Prostate gland (tissue), 2 donors: ENCODE measurements at regions not wholly inside any gene's neighbourhood (a gene's known extent, or its start where the extent isn't known, plus 50 kb on each side); places are given as distances from the start of the nearest gene placed in this dataset.
"Not testable (repeated sequence)": the region's sequence is repeated elsewhere in the genome, so short reads cannot be mapped to it uniquely, and the experiment has no call there.

Experiments
- DNase-seq: peaks from one replicate; pipeline ENCODE4 v3.0.0-alpha.2; 2019; ENCODE audit warnings: low spot score
- H3K27ac ChIP-seq, 2 donors: fragments of 200-600 bp; sonication (generic); 2 replicates each; pipeline ENCODE4 v1.5.1; 2017 to 2019
- H3K27me3 ChIP-seq: fragments of 200-600 bp; sonication (generic); replicated peaks from 2 replicates; pipeline ENCODE4 v1.5.1; 2019; ENCODE audit not compliant: insufficient read depth
- H3K36me3 ChIP-seq, 2 donors: fragments of 200-600 bp; sonication (generic); 1 replicate in 1 of 2; 2 replicates in 1 of 2; pipeline versions ENCODE4 v1.5.1 to v1.8.1; 2017 to 2019
- H3K4me1 ChIP-seq: fragments of 200-600 bp; sonication (generic); replicated peaks from 2 replicates; pipeline ENCODE4 v1.5.1; 2019
- H3K4me3 ChIP-seq, 2 donors: fragments of 200-600 bp; sonication (generic); 2 replicates each; pipeline ENCODE4 v1.5.1; 2017 to 2019
- H3K9me3 ChIP-seq: fragments of 200-600 bp; sonication (generic); 2 replicates; pipeline ENCODE4 v1.5.1; 2017
- POLR2A ChIP-seq: fragments of 450-650 bp; IDR thresholded peaks from one replicate; pipeline ENCODE4 v1.6.1; 2016; ENCODE audit warnings: antibody characterized with exemption, mild to moderate bottlenecking
- POLR2AphosphoS5 ChIP-seq: sonication (generic); formaldehyde crosslinking; IDR thresholded peaks from one replicate; pipeline ENCODE4 v1.6.1; 2017; ENCODE audit warnings: antibody characterized with exemption
- WGBS: methylation state at CpG from one replicate; pipeline ENCODE4 v1.1.5; 2018; 5-methylcytosine and 5-hydroxymethylcytosine counted together
- intact Hi-C: fragments of 100-400 bp; cut with DNase I; formaldehyde crosslinking; loops from one replicate; pipeline ENCODE4 v1.14.2; 2022
- TF ChIP-seq, protein P1 (sequence below), 4 experiments: fragments of 200-600 bp in 2 of 4; fragments of 450-650 bp in 2 of 4; sonication (generic) in 2 of 4; IDR thresholded peaks; 1 replicate in 3 of 4; 2 replicates in 1 of 4; pipeline ENCODE4 v1.5.1; 2016 to 2019; ENCODE audit warnings: antibody characterized with exemption in 4 of 4, mild to moderate bottlenecking in 2 of 4, moderate library complexity in 2 of 4

DNA sequence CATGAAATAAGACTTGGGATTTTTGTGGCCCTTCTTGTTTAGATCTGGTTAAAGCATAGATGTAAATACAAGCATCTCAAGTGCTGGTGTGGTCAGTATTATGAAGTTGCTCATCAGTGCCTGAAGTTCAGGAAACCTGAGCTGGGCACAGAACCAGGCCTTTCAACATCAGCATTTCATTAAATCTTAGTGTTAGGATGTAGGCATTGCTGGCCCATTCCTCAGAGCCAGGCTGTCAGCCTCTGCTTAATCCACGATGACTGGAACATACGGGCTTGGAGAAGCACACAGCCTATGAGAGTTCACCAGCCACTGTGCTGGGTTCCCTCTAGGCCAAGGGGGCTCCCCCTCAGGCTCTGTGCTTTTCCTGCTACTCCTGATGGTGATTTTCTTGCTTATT is 270.2 kb downstream of the EN1 start:
- Histone ChIP-seq H3K27ac (no peak overlapping the region), H3K4me3 (no peak overlapping the region), H3K4me1 (no peaks in the 10 kb centered on the region), H3K9me3 (no peaks in the 10 kb centered on the region), H3K36me3 (no peaks in the 10 kb centered on the region), H3K27me3 (no peaks in the 10 kb centered on the region)
- DNase-seq, result no peak
- intact Hi-C loops, result no loop called here
- TF ChIP-seq POLR2A (no peak), POLR2AphosphoS5 (no peak)
- TF ChIP-seq, protein P1, sequence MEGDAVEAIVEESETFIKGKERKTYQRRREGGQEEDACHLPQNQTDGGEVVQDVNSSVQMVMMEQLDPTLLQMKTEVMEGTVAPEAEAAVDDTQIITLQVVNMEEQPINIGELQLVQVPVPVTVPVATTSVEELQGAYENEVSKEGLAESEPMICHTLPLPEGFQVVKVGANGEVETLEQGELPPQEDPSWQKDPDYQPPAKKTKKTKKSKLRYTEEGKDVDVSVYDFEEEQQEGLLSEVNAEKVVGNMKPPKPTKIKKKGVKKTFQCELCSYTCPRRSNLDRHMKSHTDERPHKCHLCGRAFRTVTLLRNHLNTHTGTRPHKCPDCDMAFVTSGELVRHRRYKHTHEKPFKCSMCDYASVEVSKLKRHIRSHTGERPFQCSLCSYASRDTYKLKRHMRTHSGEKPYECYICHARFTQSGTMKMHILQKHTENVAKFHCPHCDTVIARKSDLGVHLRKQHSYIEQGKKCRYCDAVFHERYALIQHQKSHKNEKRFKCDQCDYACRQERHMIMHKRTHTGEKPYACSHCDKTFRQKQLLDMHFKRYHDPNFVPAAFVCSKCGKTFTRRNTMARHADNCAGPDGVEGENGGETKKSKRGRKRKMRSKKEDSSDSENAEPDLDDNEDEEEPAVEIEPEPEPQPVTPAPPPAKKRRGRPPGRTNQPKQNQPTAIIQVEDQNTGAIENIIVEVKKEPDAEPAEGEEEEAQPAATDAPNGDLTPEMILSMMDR (IDR thresholded peaks at IDR 0.05), result no peak
- WGBS, result 64% methylated on average over 2 of the region's 2 CpGs

DNA sequence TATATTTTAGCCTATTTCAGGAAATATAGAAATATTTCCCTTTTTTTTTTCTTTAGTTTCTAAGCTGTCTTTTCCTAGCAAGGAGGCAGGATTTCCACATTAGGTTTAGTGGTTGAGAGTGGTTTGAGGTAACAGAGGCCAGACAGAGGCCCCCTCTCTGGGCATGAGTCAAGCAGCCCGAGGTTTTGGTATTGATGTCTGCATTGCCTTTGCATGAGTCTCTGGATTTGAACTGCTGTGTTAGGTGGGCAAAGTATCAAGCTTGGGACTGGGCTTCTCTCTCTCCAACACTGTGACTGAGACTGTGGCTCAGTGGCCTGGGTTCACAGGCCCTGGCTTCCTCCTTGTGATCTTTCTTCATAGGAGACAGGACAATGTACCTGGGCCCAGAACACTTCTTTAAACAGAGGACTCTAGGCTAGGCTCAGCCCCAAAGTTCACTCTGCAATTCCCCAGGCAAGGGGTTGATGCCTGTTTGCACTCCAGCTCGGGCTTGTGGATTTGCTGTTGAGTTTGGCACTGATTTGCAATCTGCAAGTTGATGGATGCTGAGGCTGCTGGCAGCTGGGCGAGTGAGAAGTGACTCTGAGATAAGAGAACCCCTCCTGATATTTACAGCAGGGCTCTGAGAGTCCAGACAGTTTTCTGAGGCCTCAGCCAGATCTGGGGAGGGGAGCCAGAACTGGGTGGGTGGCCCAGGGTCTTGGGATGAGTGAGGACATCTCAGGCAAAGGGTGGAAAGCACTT is 271.2 kb downstream of the EN1 start:
- Histone ChIP-seq H3K36me3 (no peaks in the 10 kb centered on the region), H3K27ac (no peak overlapping the region), H3K27me3 (no peaks in the 10 kb centered on the region), H3K9me3 (no peaks in the 10 kb centered on the region), H3K4me3 (no peak overlapping the region), H3K4me1 (no peaks in the 10 kb centered on the region)
- DNase-seq, result no peak
- 49% methylated on average over 3 of the region's 3 CpGs for WGBS
- intact Hi-C loops, result no loop called here
- no peak for TF ChIP-seq POLR2A
- TF ChIP-seq, protein P1 (IDR thresholded peaks at IDR 0.05), result no peak
- no peak for TF ChIP-seq POLR2AphosphoS5

GRCh38 chr2:118572380-118572779 is 275.1 kb downstream of the EN1 start:
- DNase-seq, H3K4me3 ChIP-seq, H3K27me3 ChIP-seq, intact Hi-C loops, H3K9me3 ChIP-seq, H3K4me1 ChIP-seq, H3K36me3 ChIP-seq, H3K27ac ChIP-seq: not testable (repeated sequence)
- WGBS, result 94% methylated on average over 6 of the region's 6 CpGs

DNA sequence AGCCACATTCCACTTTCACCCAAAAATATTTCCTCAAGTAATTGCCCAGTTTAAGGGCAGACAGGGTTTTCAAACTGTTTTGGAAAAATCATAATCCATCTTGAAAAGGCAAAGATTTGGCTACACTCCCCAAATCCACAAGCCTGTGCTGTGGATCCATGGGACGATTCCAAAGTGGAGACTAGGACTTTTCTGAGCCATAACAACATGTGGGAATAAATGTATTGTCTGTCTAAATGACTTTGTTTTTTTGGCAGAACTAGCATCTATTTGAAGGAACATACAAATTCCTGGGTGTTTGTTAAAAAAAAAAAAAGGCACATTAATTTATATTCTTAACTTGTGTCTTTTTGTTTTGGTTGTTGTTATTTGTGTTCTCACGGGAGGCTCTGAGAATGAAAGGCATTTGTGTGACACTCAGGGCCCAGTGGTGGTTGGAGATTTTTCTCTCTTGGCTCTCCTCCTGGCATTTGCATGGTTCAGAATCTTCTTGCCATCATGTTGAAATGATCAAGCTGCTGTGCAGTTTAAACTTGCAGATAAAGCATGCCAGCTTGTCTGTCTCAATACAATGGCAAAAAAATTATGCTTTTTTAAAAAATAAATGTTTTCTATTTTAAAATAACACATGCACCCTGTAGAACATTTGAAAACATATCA is 277.4 kb downstream of the EN1 start:
- H3K27me3 ChIP-seq, result no peaks in the 10 kb centered on the region
- H3K9me3 ChIP-seq, result no peaks in the 10 kb centered on the region
- no peaks in the 10 kb centered on the region for H3K36me3 ChIP-seq
- no peak for TF ChIP-seq POLR2A
- TF ChIP-seq, protein P1 (IDR thresholded peaks at IDR 0.05), result no peak
- no peak for TF ChIP-seq POLR2AphosphoS5
- no peaks in the 10 kb centered on the region for H3K4me1 ChIP-seq
- no peak for DNase-seq
- 55% methylated on average over 2 of the region's 2 CpGs for WGBS
- intact Hi-C loops, result no loop called here
- no peak overlapping the region for H3K4me3 ChIP-seq
- no peak overlapping the region for H3K27ac ChIP-seq

DNA sequence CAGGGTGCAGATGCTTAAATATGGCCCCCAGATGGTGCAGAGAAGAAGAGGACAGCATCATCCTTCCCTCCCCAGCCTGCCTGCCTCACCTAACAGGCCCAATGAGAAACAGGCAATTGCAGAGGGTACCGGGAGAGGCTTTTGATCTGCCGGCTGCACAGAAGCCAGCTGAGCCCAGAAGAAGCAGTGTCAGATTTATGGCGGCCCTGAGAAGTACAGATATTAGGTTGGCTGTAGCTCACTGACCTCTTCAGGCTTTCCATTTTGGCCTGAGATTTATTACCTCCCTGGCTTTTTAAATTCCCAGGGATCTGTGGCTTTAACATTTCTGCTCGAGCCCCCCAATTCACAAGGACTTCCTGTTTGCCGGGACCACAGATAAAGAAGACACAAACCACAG is 278.7 kb downstream of the EN1 start:
- Histone ChIP-seq H3K27me3 (no peaks in the 10 kb centered on the region), H3K4me3 (no peak overlapping the region), H3K9me3 (no peaks in the 10 kb centered on the region), H3K36me3 (no peaks in the 10 kb centered on the region), H3K4me1 (no peaks in the 10 kb centered on the region), H3K27ac (no peak overlapping the region)
- DNase-seq, result no peak
- 17% methylated on average over 5 of the region's 5 CpGs for WGBS
- TF ChIP-seq POLR2A (no peak), POLR2AphosphoS5 (no peak)
- TF ChIP-seq, protein P1 (IDR thresholded peaks at IDR 0.05), result no peak
- intact Hi-C loops, result no loop called here
